ENCODE measurements at regions not wholly inside any gene's neighbourhood (a gene's known extent, or its start where the extent isn't known, plus 50 kb on each side); places are given as distances from the start of the nearest gene placed in this dataset.
"Not testable (repeated sequence)": the region's sequence is repeated elsewhere in the genome, so short reads cannot be mapped to it uniquely, and the experiment has no call there.

GRCh38 chr7:76723928-76724327 is 96.8 kb upstream of the POMZP3 start:
- CTCF ChIA-PET (ENCODE audit: unreplicated experiment); H3K4me3 ChIP-seq (ENCODE audit: low read depth, low read length, poor library complexity, severe bottlenecking); POLR2A ChIA-PET; H3K27ac ChIP-seq (ENCODE audit: low read depth, low read length, poor library complexity, severe bottlenecking); DNase-seq (ENCODE audit: low spot score); H3K4me2 ChIP-seq (ENCODE audit: low read length); H4K20me1 ChIP-seq (ENCODE audit: insufficient read depth, low read length); BruUV-seq (replicated peaks); H2AFZ ChIP-seq (ENCODE audit: low read length); H3K4me1 ChIP-seq (ENCODE audit: insufficient read depth, low read length, poor library complexity, severe bottlenecking); H3K79me2 ChIP-seq (ENCODE audit: insufficient read depth, low read depth, low read length); H3K36me3 ChIP-seq (ENCODE audit: insufficient read depth, low read length); H3K9me3 ChIP-seq (ENCODE audit: low read length); H3K9me2 ChIP-seq (ENCODE audit: insufficient read depth, low read length); intact Hi-C loops (cut with micrococcal nuclease; ENCODE audit: unreplicated experiment): not testable (repeated sequence)

GRCh38 chr7:76716551-76716950 is 89.5 kb upstream of the POMZP3 start:
- H3K4me1 ChIP-seq (ENCODE audit: insufficient read depth, low read length, poor library complexity, severe bottlenecking); H3K9me2 ChIP-seq (ENCODE audit: insufficient read depth, low read length); H3K27ac ChIP-seq (ENCODE audit: low read depth, low read length, poor library complexity, severe bottlenecking); H3K79me2 ChIP-seq (ENCODE audit: insufficient read depth, low read depth, low read length); H3K36me3 ChIP-seq (ENCODE audit: insufficient read depth, low read length); POLR2A ChIA-PET; intact Hi-C loops (cut with micrococcal nuclease; ENCODE audit: unreplicated experiment); H2AFZ ChIP-seq (ENCODE audit: low read length); BruUV-seq (replicated peaks); H4K20me1 ChIP-seq (ENCODE audit: insufficient read depth, low read length); H3K4me2 ChIP-seq (ENCODE audit: low read length); H3K9me3 ChIP-seq (ENCODE audit: low read length); H3K4me3 ChIP-seq (ENCODE audit: low read depth, low read length, poor library complexity, severe bottlenecking); CTCF ChIA-PET (ENCODE audit: unreplicated experiment); DNase-seq (ENCODE audit: low spot score): not testable (repeated sequence)

GRCh38 chr7:76712926-76713325 is 85.8 kb upstream of the POMZP3 start:
- H3K36me3 ChIP-seq (ENCODE audit: insufficient read depth, low read length); H3K4me1 ChIP-seq (ENCODE audit: insufficient read depth, low read length, poor library complexity, severe bottlenecking); POLR2A ChIA-PET; CTCF ChIA-PET (ENCODE audit: unreplicated experiment); BruUV-seq (replicated peaks); H4K20me1 ChIP-seq (ENCODE audit: insufficient read depth, low read length); H3K27ac ChIP-seq (ENCODE audit: low read depth, low read length, poor library complexity, severe bottlenecking); H3K4me2 ChIP-seq (ENCODE audit: low read length); H3K9me3 ChIP-seq (ENCODE audit: low read length); intact Hi-C loops (cut with micrococcal nuclease; ENCODE audit: unreplicated experiment); DNase-seq (ENCODE audit: low spot score); H3K9me2 ChIP-seq (ENCODE audit: insufficient read depth, low read length); H3K4me3 ChIP-seq (ENCODE audit: low read depth, low read length, poor library complexity, severe bottlenecking); H2AFZ ChIP-seq (ENCODE audit: low read length); H3K79me2 ChIP-seq (ENCODE audit: insufficient read depth, low read depth, low read length): not testable (repeated sequence)

- H3K27ac ChIP-seq (ENCODE audit: low read depth, low read length, poor library complexity, severe bottlenecking); H2AFZ ChIP-seq (ENCODE audit: low read length); H3K9me3 ChIP-seq (ENCODE audit: low read length); H4K20me1 ChIP-seq (ENCODE audit: insufficient read depth, low read length); H3K4me3 ChIP-seq (ENCODE audit: low read depth, low read length, poor library complexity, severe bottlenecking); POLR2A ChIA-PET; CTCF ChIA-PET (ENCODE audit: unreplicated experiment); H3K9me2 ChIP-seq (ENCODE audit: insufficient read depth, low read length); H3K4me1 ChIP-seq (ENCODE audit: insufficient read depth, low read length, poor library complexity, severe bottlenecking); H3K36me3 ChIP-seq (ENCODE audit: insufficient read depth, low read length); H3K79me2 ChIP-seq (ENCODE audit: insufficient read depth, low read depth, low read length); H3K4me2 ChIP-seq (ENCODE audit: low read length); BruUV-seq (replicated peaks); DNase-seq (ENCODE audit: low spot score); intact Hi-C loops (cut with micrococcal nuclease; ENCODE audit: unreplicated experiment): not testable (repeated sequence)
These were observed 84.6 kb upstream of the POMZP3 start for GRCh38 chr7:76711648-76712047.

GRCh38 chr7:76709703-76710102 is 82.6 kb upstream of the POMZP3 start:
- H3K36me3 ChIP-seq (ENCODE audit: insufficient read depth, low read length); H3K27ac ChIP-seq (ENCODE audit: low read depth, low read length, poor library complexity, severe bottlenecking); H2AFZ ChIP-seq (ENCODE audit: low read length); H3K4me2 ChIP-seq (ENCODE audit: low read length); POLR2A ChIA-PET; H3K9me2 ChIP-seq (ENCODE audit: insufficient read depth, low read length); intact Hi-C loops (cut with micrococcal nuclease; ENCODE audit: unreplicated experiment); H3K9me3 ChIP-seq (ENCODE audit: low read length); H4K20me1 ChIP-seq (ENCODE audit: insufficient read depth, low read length); H3K79me2 ChIP-seq (ENCODE audit: insufficient read depth, low read depth, low read length); H3K4me3 ChIP-seq (ENCODE audit: low read depth, low read length, poor library complexity, severe bottlenecking); CTCF ChIA-PET (ENCODE audit: unreplicated experiment); H3K4me1 ChIP-seq (ENCODE audit: insufficient read depth, low read length, poor library complexity, severe bottlenecking); BruUV-seq (replicated peaks): not testable (repeated sequence)
- peak; percentile 1 for DNase-seq (ENCODE audit: low spot score)

- H3K4me1 ChIP-seq (ENCODE audit: insufficient read depth, low read length, poor library complexity, severe bottlenecking); H3K27ac ChIP-seq (ENCODE audit: low read depth, low read length, poor library complexity, severe bottlenecking); H3K4me3 ChIP-seq (ENCODE audit: low read depth, low read length, poor library complexity, severe bottlenecking); CTCF ChIA-PET (ENCODE audit: unreplicated experiment); H3K79me2 ChIP-seq (ENCODE audit: insufficient read depth, low read depth, low read length); H4K20me1 ChIP-seq (ENCODE audit: insufficient read depth, low read length); H3K4me2 ChIP-seq (ENCODE audit: low read length); H3K36me3 ChIP-seq (ENCODE audit: insufficient read depth, low read length); DNase-seq (ENCODE audit: low spot score); H2AFZ ChIP-seq (ENCODE audit: low read length); H3K9me3 ChIP-seq (ENCODE audit: low read length); POLR2A ChIA-PET; BruUV-seq (replicated peaks); H3K9me2 ChIP-seq (ENCODE audit: insufficient read depth, low read length); intact Hi-C loops (cut with micrococcal nuclease; ENCODE audit: unreplicated experiment): not testable (repeated sequence)
These were observed 81.4 kb upstream of the POMZP3 start for GRCh38 chr7:76708446-76708845.

- CTCF ChIA-PET (ENCODE audit: unreplicated experiment); H3K9me2 ChIP-seq (ENCODE audit: insufficient read depth, low read length); H2AFZ ChIP-seq (ENCODE audit: low read length); DNase-seq (ENCODE audit: low spot score); POLR2A ChIA-PET; H3K36me3 ChIP-seq (ENCODE audit: insufficient read depth, low read length); H4K20me1 ChIP-seq (ENCODE audit: insufficient read depth, low read length); H3K4me3 ChIP-seq (ENCODE audit: low read depth, low read length, poor library complexity, severe bottlenecking); H3K27ac ChIP-seq (ENCODE audit: low read depth, low read length, poor library complexity, severe bottlenecking); H3K9me3 ChIP-seq (ENCODE audit: low read length); BruUV-seq (replicated peaks); H3K4me2 ChIP-seq (ENCODE audit: low read length); H3K4me1 ChIP-seq (ENCODE audit: insufficient read depth, low read length, poor library complexity, severe bottlenecking); intact Hi-C loops (cut with micrococcal nuclease; ENCODE audit: unreplicated experiment); H3K79me2 ChIP-seq (ENCODE audit: insufficient read depth, low read depth, low read length): not testable (repeated sequence)
These were observed 76.7 kb upstream of the POMZP3 start for GRCh38 chr7:76703815-76704214.

All from OCI-LY7 (cell line).